HEK293 (cell line): ENCODE measurements at regions not wholly inside any gene's neighbourhood (a gene's known extent, or its start where the extent isn't known, plus 50 kb on each side); places are given as distances from the start of the nearest gene placed in this dataset.

Experiments used
- CTCF ChIP-seq: fragments of 450-650 bp; formaldehyde crosslinking; IDR thresholded peaks from 2 replicates; pipeline ENCODE4 v1.5.1; 2016; ENCODE audit warnings: missing biosample characterization, missing genetic modification characterization
- REPIN1 ChIP-seq: fragments of 450-650 bp; formaldehyde crosslinking; IDR thresholded peaks from 2 replicates; pipeline ENCODE4 v1.5.1; 2017; ENCODE audit warnings: missing biosample characterization, missing genetic modification characterization, low read depth
- ZNF140 ChIP-seq: fragments of 450-650 bp; formaldehyde crosslinking; IDR thresholded peaks from 2 replicates; pipeline ENCODE4 v1.5.1; 2016; ENCODE audit warnings: missing biosample characterization, missing genetic modification characterization
- ZNF174 ChIP-seq: fragments of 450-650 bp; formaldehyde crosslinking; IDR thresholded peaks from 2 replicates; pipeline ENCODE4 v1.5.0; 2017; ENCODE audit warnings: missing biosample characterization, mild to moderate bottlenecking, missing genetic modification characterization
- ZNF239 ChIP-seq: fragments of 450-650 bp; formaldehyde crosslinking; IDR thresholded peaks from 2 replicates; pipeline ENCODE4 v1.5.1; 2016; ENCODE audit warnings: missing biosample characterization, missing genetic modification characterization
- ZNF548 ChIP-seq: fragments of 450-650 bp; formaldehyde crosslinking; IDR thresholded peaks from 2 replicates; pipeline ENCODE4 v1.5.1; 2016; ENCODE audit warnings: missing biosample characterization, missing genetic modification characterization
- ZNF629 ChIP-seq: fragments of 450-650 bp; formaldehyde crosslinking; IDR thresholded peaks from 2 replicates; pipeline ENCODE4 v1.5.1; 2017; ENCODE audit warnings: missing biosample characterization, missing genetic modification characterization

- TF ChIP-seq CTCF (tag by site-specific recombination): no peak
- no peak for TF ChIP-seq ZNF174 (tag by site-specific recombination)
- no peak for TF ChIP-seq ZNF548 (tag by site-specific recombination)
- no peak for TF ChIP-seq ZNF140 (tag by site-specific recombination)
- no peak for TF ChIP-seq REPIN1 (tag by site-specific recombination)
- peak; percentile 91 for TF ChIP-seq ZNF629 (tag by site-specific recombination)
- TF ChIP-seq ZNF239 (tag by site-specific recombination): no peak
These were observed 94.9 kb downstream of the MEX3B start for GRCh38 chr15:81950841-81951414.
